ENCODE measurements at regions not wholly inside any gene's neighbourhood (a gene's known extent, or its start where the extent isn't known, plus 50 kb on each side); places are given as distances from the start of the nearest gene placed in this dataset.
"Not testable (repeated sequence)": the region's sequence is repeated elsewhere in the genome, so short reads cannot be mapped to it uniquely, and the experiment has no call there.

- not testable (repeated sequence) for H3K4me3 ChIP-seq (ENCODE audit: low read length in 2 of 2); H3K4me1 ChIP-seq (ENCODE audit: control insufficient read depth, insufficient read depth, low read length); H3K27ac ChIP-seq (ENCODE audit: low read length); H3K36me3 ChIP-seq (ENCODE audit: control insufficient read depth in 2 of 2, insufficient read depth in 2 of 2, low read length in 2 of 2); H3K9ac ChIP-seq (ENCODE audit: low read length in 2 of 2); H3K9me3 ChIP-seq (ENCODE audit: control insufficient read depth in 2 of 2, low read length in 2 of 2); H3K27me3 ChIP-seq (ENCODE audit: control insufficient read depth in 1 of 2, insufficient read depth in 2 of 2, low read length in 2 of 2)
Measured at GRCh38 chr1:104135036-104135435, 385.3 kb downstream of the AMY1C start.

DNA sequence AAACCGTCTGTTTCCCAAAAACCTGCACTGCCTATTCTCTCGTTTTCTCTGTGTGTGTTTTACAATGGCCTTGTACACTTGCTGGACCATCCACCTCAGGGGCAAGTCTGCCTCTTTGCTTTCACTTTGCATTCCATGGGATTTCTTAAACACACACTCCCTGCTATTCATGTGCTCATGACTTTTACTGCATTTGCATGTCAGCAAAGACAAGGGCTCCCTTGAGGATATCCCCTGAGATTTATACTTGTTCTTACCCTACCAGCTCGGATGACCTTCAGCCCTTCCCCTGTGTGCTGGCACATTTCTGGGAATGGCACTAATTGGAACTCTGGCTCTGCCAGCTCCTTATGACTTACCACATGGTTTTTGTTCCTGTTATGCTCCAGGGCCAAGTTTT is 386.9 kb downstream of the AMY1C start:
- Histone ChIP-seq H3K4me3 (ENCODE audit: low read length in 2 of 2) (no peak overlapping the region), H3K36me3 (ENCODE audit: control insufficient read depth in 2 of 2, insufficient read depth in 2 of 2, low read length in 2 of 2) (no peaks in the 10 kb centered on the region), H3K9me3 (ENCODE audit: control insufficient read depth in 2 of 2, low read length in 2 of 2) (peaks cover 0 to 1% of the 10 kb centered on the region in 2 donors), H3K27ac (ENCODE audit: low read length) (no peak overlapping the region), H3K27me3 (ENCODE audit: control insufficient read depth in 1 of 2, insufficient read depth in 2 of 2, low read length in 2 of 2) (no peaks in the 10 kb centered on the region), H3K9ac (ENCODE audit: low read length in 2 of 2) (no peak overlapping the region), H3K4me1 (ENCODE audit: control insufficient read depth, insufficient read depth, low read length) (no peaks in the 10 kb centered on the region)

DNA sequence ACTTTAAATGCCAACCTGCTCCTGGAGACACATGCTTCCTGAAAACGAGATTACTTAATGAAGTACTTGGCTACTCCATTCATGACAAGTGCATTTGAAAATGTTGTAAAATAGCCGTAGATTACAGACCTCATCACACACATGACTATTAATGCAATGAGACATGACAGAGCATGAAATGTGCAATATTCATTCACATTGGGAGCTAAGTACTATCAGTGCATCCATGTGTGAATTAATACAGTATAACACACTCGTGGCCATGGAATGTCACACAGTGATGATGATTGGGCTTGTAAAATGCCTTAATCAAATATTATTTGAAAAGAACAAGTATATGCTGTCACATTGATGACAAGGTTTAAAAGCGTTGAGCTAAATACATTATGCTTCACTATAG is 407.0 kb downstream of the AMY1C start:
- H3K4me1 ChIP-seq (ENCODE audit: control insufficient read depth, insufficient read depth, low read length) = no peaks in the 10 kb centered on the region
- H3K4me3 ChIP-seq (ENCODE audit: low read length in 2 of 2) = no peak overlapping the region
- H3K36me3 ChIP-seq (ENCODE audit: control insufficient read depth in 2 of 2, insufficient read depth in 2 of 2, low read length in 2 of 2) = no peaks in the 10 kb centered on the region
- H3K9me3 ChIP-seq (ENCODE audit: control insufficient read depth in 2 of 2, low read length in 2 of 2) = no peaks in the 10 kb centered on the region
- H3K27ac ChIP-seq (ENCODE audit: low read length) = no peak overlapping the region
- no peak overlapping the region for H3K9ac ChIP-seq (ENCODE audit: low read length in 2 of 2)
- no peaks in the 10 kb centered on the region for H3K27me3 ChIP-seq (ENCODE audit: control insufficient read depth in 1 of 2, insufficient read depth in 2 of 2, low read length in 2 of 2)

DNA sequence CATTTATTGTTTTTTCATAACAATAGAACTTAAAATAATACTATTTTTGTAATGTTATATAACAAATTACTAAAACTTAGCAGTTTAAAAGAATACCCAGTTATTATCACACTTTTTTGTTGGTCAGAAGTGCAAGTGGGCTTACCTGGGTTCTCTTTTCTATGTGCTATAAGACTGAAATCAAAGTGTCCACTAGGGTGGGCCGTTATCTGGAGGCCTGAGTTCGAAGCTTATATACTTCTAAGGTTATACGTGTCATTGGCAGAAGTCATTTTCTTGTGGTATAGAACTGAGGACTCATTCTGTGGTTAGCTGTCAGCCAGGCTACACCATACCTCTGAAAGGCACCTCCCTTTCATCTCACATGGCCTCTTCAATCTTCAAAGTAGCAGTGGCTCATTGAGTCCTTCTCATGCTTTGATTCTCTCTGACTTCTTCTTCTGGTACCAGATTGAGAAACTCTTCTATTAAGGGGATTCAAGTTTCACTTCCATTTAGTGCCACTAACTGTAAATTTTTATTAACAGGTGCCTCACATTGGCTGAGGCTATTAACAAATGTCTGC is 414.3 kb downstream of the AMY1C start:
- H3K4me3 ChIP-seq (ENCODE audit: low read length in 2 of 2) = no peak overlapping the region
- no peak overlapping the region for H3K27ac ChIP-seq (ENCODE audit: low read length)
- no peaks in the 10 kb centered on the region for H3K9me3 ChIP-seq (ENCODE audit: control insufficient read depth in 2 of 2, low read length in 2 of 2)
- H3K36me3 ChIP-seq (ENCODE audit: control insufficient read depth in 2 of 2, insufficient read depth in 2 of 2, low read length in 2 of 2) = no peaks in the 10 kb centered on the region
- no peaks in the 10 kb centered on the region for H3K27me3 ChIP-seq (ENCODE audit: control insufficient read depth in 1 of 2, insufficient read depth in 2 of 2, low read length in 2 of 2)
- H3K9ac ChIP-seq (ENCODE audit: low read length in 2 of 2) = no peak overlapping the region
- no peaks in the 10 kb centered on the region for H3K4me1 ChIP-seq (ENCODE audit: control insufficient read depth, insufficient read depth, low read length)

DNA sequence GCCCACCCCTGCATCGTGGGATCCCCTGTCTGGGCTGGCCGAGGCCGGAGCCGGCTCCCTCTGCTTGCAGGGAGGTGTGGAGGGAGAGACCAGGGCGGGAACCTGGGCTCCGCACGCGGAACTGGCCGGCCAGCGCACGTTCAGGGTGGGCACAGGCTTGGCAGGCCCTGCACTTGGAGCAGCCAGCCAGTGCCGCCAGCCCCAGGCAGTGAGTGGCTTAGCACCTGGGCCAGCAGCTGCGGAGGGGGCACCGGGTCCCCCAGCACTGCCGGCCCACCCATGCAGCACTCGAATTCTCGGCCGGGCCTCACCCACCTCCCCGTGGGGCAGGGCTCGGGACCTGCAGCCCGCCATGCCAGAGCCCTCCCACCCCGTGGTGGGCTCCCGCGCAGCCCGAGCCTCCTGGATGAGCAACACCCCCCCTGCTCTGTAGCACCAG is 422.6 kb downstream of the AMY1C start:
- peaks cover 0 to 3% of the 10 kb centered on the region in 2 donors for H3K9me3 ChIP-seq (ENCODE audit: control insufficient read depth in 2 of 2, low read length in 2 of 2)
- no peak overlapping the region for H3K9ac ChIP-seq (ENCODE audit: low read length in 2 of 2)
- no peak overlapping the region for H3K27ac ChIP-seq (ENCODE audit: low read length)
- H3K4me1 ChIP-seq (ENCODE audit: control insufficient read depth, insufficient read depth, low read length) = no peaks in the 10 kb centered on the region
- H3K4me3 ChIP-seq (ENCODE audit: low read length in 2 of 2) = no peak overlapping the region
- H3K36me3 ChIP-seq (ENCODE audit: control insufficient read depth in 2 of 2, insufficient read depth in 2 of 2, low read length in 2 of 2) = no peaks in the 10 kb centered on the region
- H3K27me3 ChIP-seq (ENCODE audit: control insufficient read depth in 1 of 2, insufficient read depth in 2 of 2, low read length in 2 of 2) = no peaks in the 10 kb centered on the region

DNA sequence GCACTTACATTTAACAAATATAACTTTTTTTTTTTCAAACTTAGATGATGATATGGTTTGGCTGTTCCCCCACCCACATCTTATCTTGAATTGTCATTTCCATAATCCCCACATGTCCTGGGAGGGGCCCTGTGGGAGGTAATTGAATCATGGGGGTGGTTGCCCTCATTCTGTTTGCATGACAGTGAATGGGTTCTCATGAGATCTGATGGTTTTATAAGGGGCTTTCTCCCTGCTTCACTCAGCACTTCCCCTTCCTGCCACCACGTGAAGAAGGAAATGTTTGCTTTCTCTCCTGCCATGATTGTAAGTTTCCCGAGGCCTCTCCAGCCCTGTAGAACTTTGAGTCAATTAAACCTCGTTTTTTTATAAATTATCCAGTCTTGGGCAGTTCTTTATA is 432.6 kb downstream of the AMY1C start:
- H3K36me3 ChIP-seq (ENCODE audit: control insufficient read depth in 2 of 2, insufficient read depth in 2 of 2, low read length in 2 of 2) = no peaks in the 10 kb centered on the region
- no peaks in the 10 kb centered on the region for H3K9me3 ChIP-seq (ENCODE audit: control insufficient read depth in 2 of 2, low read length in 2 of 2)
- H3K27me3 ChIP-seq (ENCODE audit: control insufficient read depth in 1 of 2, insufficient read depth in 2 of 2, low read length in 2 of 2) = no peaks in the 10 kb centered on the region
- H3K9ac ChIP-seq (ENCODE audit: low read length in 2 of 2) = no peak overlapping the region
- H3K4me3 ChIP-seq (ENCODE audit: low read length in 2 of 2) = no peak overlapping the region
- no peaks in the 10 kb centered on the region for H3K4me1 ChIP-seq (ENCODE audit: control insufficient read depth, insufficient read depth, low read length)
- no peak overlapping the region for H3K27ac ChIP-seq (ENCODE audit: low read length)

DNA sequence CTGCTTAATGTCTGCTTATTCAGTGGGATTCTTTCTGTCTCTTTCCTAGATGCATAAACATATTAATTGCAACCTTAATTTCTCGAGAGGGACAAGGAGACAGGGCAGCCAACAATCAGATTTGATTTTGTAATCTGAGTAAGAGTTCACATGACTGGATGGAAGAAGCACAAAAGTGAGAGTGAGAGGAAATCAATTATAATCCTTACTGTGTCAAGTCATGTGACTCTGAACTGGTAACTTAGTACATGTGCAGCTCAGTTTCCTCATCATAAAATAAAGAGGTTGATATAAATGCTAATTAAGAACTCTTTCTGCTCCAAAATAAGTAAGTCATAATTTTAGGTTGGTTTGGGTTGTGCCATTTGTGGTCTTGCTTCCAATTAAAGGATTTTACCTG is 439.5 kb downstream of the AMY1C start:
- Histone ChIP-seq H3K27me3 (ENCODE audit: control insufficient read depth in 1 of 2, insufficient read depth in 2 of 2, low read length in 2 of 2) (no peaks in the 10 kb centered on the region), H3K4me3 (ENCODE audit: low read length in 2 of 2) (no peak overlapping the region), H3K4me1 (ENCODE audit: control insufficient read depth, insufficient read depth, low read length) (no peaks in the 10 kb centered on the region), H3K9ac (ENCODE audit: low read length in 2 of 2) (no peak overlapping the region), H3K9me3 (ENCODE audit: control insufficient read depth in 2 of 2, low read length in 2 of 2) (no peaks in the 10 kb centered on the region), H3K36me3 (ENCODE audit: control insufficient read depth in 2 of 2, insufficient read depth in 2 of 2, low read length in 2 of 2) (no peaks in the 10 kb centered on the region), H3K27ac (ENCODE audit: low read length) (no peak overlapping the region)

GRCh38 chr1:104190821-104191220 is 441.1 kb downstream of the AMY1C start:
- H3K4me1 ChIP-seq (ENCODE audit: control insufficient read depth, insufficient read depth, low read length) = no peaks in the 10 kb centered on the region
- H3K27me3 ChIP-seq (ENCODE audit: control insufficient read depth in 1 of 2, insufficient read depth in 2 of 2, low read length in 2 of 2) = no peaks in the 10 kb centered on the region
- H3K9ac ChIP-seq (ENCODE audit: low read length in 2 of 2) = no peak overlapping the region
- no peak overlapping the region for H3K27ac ChIP-seq (ENCODE audit: low read length)
- no peaks in the 10 kb centered on the region for H3K9me3 ChIP-seq (ENCODE audit: control insufficient read depth in 2 of 2, low read length in 2 of 2)
- no peak overlapping the region for H3K4me3 ChIP-seq (ENCODE audit: low read length in 2 of 2)
- H3K36me3 ChIP-seq (ENCODE audit: control insufficient read depth in 2 of 2, insufficient read depth in 2 of 2, low read length in 2 of 2) = no peaks in the 10 kb centered on the region

GRCh38 chr1:104195395-104195794 is 445.7 kb downstream of the AMY1C start:
- Histone ChIP-seq H3K27me3 (ENCODE audit: control insufficient read depth in 1 of 2, insufficient read depth in 2 of 2, low read length in 2 of 2) (no peaks in the 10 kb centered on the region), H3K27ac (ENCODE audit: low read length) (no peak overlapping the region), H3K9ac (ENCODE audit: low read length in 2 of 2) (no peak overlapping the region), H3K36me3 (ENCODE audit: control insufficient read depth in 2 of 2, insufficient read depth in 2 of 2, low read length in 2 of 2) (no peaks in the 10 kb centered on the region), H3K4me1 (ENCODE audit: control insufficient read depth, insufficient read depth, low read length) (no peaks in the 10 kb centered on the region), H3K9me3 (ENCODE audit: control insufficient read depth in 2 of 2, low read length in 2 of 2) (no peaks in the 10 kb centered on the region), H3K4me3 (ENCODE audit: low read length in 2 of 2) (no peak overlapping the region)

- H3K27ac ChIP-seq (ENCODE audit: low read length) = no peak overlapping the region
- peaks cover 0 to 3% of the 10 kb centered on the region in 2 donors for H3K9me3 ChIP-seq (ENCODE audit: control insufficient read depth in 2 of 2, low read length in 2 of 2)
- no peaks in the 10 kb centered on the region for H3K27me3 ChIP-seq (ENCODE audit: control insufficient read depth in 1 of 2, insufficient read depth in 2 of 2, low read length in 2 of 2)
- no peak overlapping the region for H3K9ac ChIP-seq (ENCODE audit: low read length in 2 of 2)
- H3K36me3 ChIP-seq (ENCODE audit: control insufficient read depth in 2 of 2, insufficient read depth in 2 of 2, low read length in 2 of 2) = no peaks in the 10 kb centered on the region
- H3K4me1 ChIP-seq (ENCODE audit: control insufficient read depth, insufficient read depth, low read length) = no peaks in the 10 kb centered on the region
- no peak overlapping the region for H3K4me3 ChIP-seq (ENCODE audit: low read length in 2 of 2)
Measured at GRCh38 chr1:104196136-104196535, 446.4 kb downstream of the AMY1C start.

DNA sequence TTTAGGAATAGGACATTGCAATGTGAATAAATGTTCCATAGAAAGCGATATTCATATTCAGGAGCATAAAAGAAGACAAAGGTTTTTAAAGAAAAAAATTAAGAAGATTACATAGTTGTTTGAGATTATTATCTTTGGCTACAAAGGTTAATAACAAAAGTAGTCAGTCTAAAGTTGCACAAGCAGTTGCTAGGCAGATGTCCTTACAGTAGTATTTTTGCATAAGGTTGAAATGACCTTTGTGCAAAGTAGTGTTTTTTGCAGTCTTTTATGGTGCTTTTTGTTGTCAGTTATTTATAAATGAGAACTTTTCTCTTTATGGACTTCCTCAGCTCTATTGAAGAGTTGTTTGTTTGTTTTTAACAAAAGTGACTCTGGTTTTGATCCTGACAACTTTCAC is 447.8 kb downstream of the AMY1C start:
- no peak overlapping the region for H3K27ac ChIP-seq (ENCODE audit: low read length)
- peaks cover 0 to 3% of the 10 kb centered on the region in 2 donors for H3K9me3 ChIP-seq (ENCODE audit: control insufficient read depth in 2 of 2, low read length in 2 of 2)
- H3K4me3 ChIP-seq (ENCODE audit: low read length in 2 of 2) = no peak overlapping the region
- H3K36me3 ChIP-seq (ENCODE audit: control insufficient read depth in 2 of 2, insufficient read depth in 2 of 2, low read length in 2 of 2) = no peaks in the 10 kb centered on the region
- no peaks in the 10 kb centered on the region for H3K4me1 ChIP-seq (ENCODE audit: control insufficient read depth, insufficient read depth, low read length)
- no peaks in the 10 kb centered on the region for H3K27me3 ChIP-seq (ENCODE audit: control insufficient read depth in 1 of 2, insufficient read depth in 2 of 2, low read length in 2 of 2)
- H3K9ac ChIP-seq (ENCODE audit: low read length in 2 of 2) = no peak overlapping the region

Measured in stomach smooth muscle (tissue), 2 donors.